PC-9 (cell line): ENCODE measurements at regions not wholly inside any gene's neighbourhood (a gene's known extent, or its start where the extent isn't known, plus 50 kb on each side); places are given as distances from the start of the nearest gene placed in this dataset.
"Not testable (repeated sequence)": the region's sequence is repeated elsewhere in the genome, so short reads cannot be mapped to it uniquely, and the experiment has no call there.

Source experiments
- EZH2 ChIP-seq: fragments of 200-600 bp; sonication (generic); IDR thresholded peaks from 2 replicates; pipeline ENCODE4 v1.8.0; 2017; ENCODE audit warnings: antibody characterized with exemption, low read depth
- TF ChIP-seq, protein P1 (sequence below): fragments of 200-600 bp; sonication (generic); conservative IDR thresholded peaks from 2 replicates; pipeline ENCODE4 v1.6.1; 2017; ENCODE audit warnings: mixed run types, antibody characterized with exemption, mild to moderate bottlenecking, moderate library complexity

GRCh38 chr7:86340407-86340806, 303.3 kb upstream of the GRM3 start:
- TF ChIP-seq, protein P1, sequence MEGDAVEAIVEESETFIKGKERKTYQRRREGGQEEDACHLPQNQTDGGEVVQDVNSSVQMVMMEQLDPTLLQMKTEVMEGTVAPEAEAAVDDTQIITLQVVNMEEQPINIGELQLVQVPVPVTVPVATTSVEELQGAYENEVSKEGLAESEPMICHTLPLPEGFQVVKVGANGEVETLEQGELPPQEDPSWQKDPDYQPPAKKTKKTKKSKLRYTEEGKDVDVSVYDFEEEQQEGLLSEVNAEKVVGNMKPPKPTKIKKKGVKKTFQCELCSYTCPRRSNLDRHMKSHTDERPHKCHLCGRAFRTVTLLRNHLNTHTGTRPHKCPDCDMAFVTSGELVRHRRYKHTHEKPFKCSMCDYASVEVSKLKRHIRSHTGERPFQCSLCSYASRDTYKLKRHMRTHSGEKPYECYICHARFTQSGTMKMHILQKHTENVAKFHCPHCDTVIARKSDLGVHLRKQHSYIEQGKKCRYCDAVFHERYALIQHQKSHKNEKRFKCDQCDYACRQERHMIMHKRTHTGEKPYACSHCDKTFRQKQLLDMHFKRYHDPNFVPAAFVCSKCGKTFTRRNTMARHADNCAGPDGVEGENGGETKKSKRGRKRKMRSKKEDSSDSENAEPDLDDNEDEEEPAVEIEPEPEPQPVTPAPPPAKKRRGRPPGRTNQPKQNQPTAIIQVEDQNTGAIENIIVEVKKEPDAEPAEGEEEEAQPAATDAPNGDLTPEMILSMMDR, result not testable (repeated sequence)
- TF ChIP-seq EZH2, result not testable (repeated sequence)
